ENCODE measurements at regions not wholly inside any gene's neighbourhood (a gene's known extent, or its start where the extent isn't known, plus 50 kb on each side); places are given as distances from the start of the nearest gene placed in this dataset.
A peak's percentile ranks its signal among the peaks of the same experiment; 100 is the strongest.

DNA sequence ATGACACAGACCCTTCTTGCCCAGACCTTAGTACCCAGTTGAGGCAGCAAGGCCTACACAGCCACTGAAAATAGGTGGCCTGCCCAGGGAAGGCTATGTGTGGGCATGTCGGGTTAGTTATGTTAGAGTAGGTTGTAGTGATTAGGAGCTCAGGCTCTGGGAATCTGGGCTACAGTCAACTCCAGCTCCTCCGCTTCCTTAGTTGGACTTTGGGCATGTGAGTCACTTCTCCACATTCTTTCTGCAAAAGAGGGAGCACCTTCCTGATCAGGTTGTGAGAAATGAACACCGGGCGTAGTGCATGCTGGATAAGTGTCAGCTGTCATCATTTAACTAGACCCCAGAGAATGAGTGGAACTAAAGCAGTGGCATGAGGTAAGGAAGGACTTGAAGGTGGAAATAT, 64.8 kb downstream of the ARHGAP35 start:
- H3K9ac ChIP-seq: no peak overlapping the region
- peaks cover 74% of the 10 kb centered on the region for H3K36me3 ChIP-seq
- TF ChIP-seq Cebpa-rat (IDR thresholded peaks at IDR 0.05): no peak
- H3K4me2 ChIP-seq: peak overlapping the region; percentile 50; the same call in 1 of the 2 replicates
- no peak overlapping the region for H3K4me3 ChIP-seq
- H3K4me1 ChIP-seq: peaks cover 51% of the 10 kb centered on the region
- H3K9me3 ChIP-seq: no peaks in the 10 kb centered on the region
- no peak overlapping the region for H3K27ac ChIP-seq
- H4K20me1 ChIP-seq: peaks cover 100% of the 10 kb centered on the region
- H3K27me3 ChIP-seq: no peaks in the 10 kb centered on the region

DNA sequence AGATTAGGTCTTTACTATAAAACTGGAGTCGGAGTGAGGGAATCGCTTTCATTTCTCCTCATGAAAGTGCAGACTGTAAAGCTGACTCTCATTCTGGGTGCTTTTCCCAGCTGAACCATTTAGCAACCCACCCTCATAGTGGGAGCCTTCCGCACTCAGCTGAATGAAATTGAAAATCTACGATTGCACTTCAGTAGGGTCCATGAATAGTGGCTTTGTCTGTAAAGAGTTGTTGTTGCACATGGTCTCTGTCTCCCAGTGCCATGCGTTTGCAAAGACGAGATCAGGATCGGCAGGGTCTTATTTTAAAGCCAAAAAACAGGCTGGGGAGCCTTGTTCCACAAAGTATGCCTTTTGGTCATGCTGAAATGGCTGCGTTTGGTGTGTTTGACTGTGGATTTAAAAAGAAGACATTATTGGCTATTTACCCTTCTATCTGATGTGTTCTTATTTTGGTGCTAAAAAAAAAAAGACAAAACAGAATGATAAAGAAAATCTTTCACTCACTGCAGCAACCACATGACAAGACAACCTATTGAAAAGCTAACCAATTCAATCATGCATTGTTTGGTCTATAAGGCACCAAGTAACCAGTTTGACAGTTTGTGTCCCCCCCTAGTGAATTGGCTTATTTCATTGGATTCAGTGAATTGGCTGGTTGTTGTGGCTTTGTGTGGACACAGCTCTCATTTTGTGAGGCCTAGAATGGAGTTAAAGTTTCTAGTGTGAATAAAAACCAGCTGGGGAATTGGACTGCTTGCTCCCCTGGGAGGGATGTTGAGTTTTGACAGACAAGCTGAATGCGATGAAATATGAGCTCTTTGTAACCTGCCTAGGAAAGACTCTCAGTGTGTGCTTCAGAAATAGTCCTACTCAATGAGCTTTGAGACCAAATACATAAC, 65.6 kb downstream of the ARHGAP35 start:
- Histone ChIP-seq H3K36me3 (peaks cover 66% of the 10 kb centered on the region), H3K9me3 (no peaks in the 10 kb centered on the region), H4K20me1 (peaks cover 100% of the 10 kb centered on the region), H3K4me3 (no peak overlapping the region), H3K4me1 (peaks cover 55% of the 10 kb centered on the region), H3K9ac (0 out of 2 replicates have a peak overlapping the region, but pooled peaks have one; percentile 23), H3K27me3 (no peaks in the 10 kb centered on the region), H3K4me2 (peak overlapping the region; percentile 50), H3K27ac (no peak overlapping the region)
- no peak for TF ChIP-seq Cebpa-rat (IDR thresholded peaks at IDR 0.05)

DNA sequence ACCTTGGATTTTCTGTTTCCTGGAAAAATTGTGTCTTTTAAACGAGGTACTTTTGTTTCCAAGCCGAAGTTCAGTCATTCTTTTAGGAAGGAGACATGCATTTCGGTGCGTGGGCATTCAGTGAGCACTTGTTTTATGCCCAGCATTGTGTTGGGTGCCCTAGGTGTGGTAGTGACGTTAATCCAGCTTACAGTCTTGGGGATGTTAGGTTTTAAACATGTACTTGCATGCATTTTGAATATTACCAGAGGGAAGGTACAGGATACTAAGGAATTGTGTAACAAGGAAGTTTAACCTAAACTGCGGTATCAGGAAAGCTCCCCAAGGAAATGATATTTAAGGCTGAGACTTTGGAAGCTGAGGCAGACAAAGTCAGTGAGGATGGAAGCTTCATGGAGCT, 66.3 kb downstream of the ARHGAP35 start:
- 0 out of 2 replicates have a peak overlapping the region, but pooled peaks have one; percentile 23 for H3K9ac ChIP-seq
- H4K20me1 ChIP-seq: peaks cover 100% of the 10 kb centered on the region
- no peaks in the 10 kb centered on the region for H3K9me3 ChIP-seq
- H3K4me3 ChIP-seq: no peak overlapping the region
- TF ChIP-seq Cebpa-rat (IDR thresholded peaks at IDR 0.05): no peak
- H3K27ac ChIP-seq: no peak overlapping the region
- peak overlapping the region; percentile 50 for H3K4me2 ChIP-seq
- H3K36me3 ChIP-seq: peaks cover 65% of the 10 kb centered on the region
- peaks cover 55% of the 10 kb centered on the region for H3K4me1 ChIP-seq
- H3K27me3 ChIP-seq: no peaks in the 10 kb centered on the region

DNA sequence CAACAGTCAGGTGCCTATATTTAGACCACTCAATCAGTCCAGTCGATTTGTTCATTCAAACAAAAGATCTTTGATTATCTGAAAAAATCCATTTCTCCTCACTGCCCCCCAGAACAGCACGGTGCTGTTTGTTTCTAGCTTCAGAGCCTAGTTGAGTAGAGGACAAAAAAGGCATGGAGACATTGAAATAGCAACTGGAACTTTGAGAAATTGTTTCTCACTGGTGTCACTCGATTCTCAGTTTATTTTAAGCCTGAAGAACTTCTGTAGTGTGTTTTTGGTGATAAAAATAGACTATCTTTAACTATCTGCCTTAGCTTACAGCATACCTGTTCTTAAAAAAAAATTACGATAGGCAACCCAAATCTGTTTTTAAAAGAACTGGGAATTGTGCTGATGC, 67.1 kb downstream of the ARHGAP35 start:
- TF ChIP-seq Cebpa-rat (IDR thresholded peaks at IDR 0.05): no peak
- Histone ChIP-seq H3K27ac (no peak overlapping the region), H3K4me1 (peaks cover 55% of the 10 kb centered on the region)

DNA sequence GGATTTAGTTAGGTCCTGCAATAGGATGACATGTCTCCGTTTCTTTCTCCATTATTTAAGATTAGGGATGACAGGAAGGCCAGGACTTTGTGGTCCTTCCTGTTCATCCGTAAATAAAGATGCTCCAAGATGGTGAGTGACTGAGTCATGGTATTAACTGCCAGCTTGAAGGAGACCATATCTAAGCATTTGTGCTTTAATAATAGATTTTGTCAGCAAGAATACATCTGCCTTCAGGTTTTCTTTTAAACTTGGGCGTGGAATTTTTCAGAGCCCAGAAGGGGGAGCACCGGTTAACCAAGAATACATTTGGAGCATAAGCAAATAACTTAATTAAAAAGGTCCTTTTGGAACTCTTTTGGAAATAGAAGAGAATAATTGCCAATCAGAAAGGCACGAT, 68.2 kb downstream of the ARHGAP35 start:
- Histone ChIP-seq H3K9me3 (no peaks in the 10 kb centered on the region), H3K27me3 (no peaks in the 10 kb centered on the region), H3K27ac (no peak overlapping the region), H3K36me3 (peaks cover 53% of the 10 kb centered on the region), H3K4me3 (no peak overlapping the region), H3K4me1 (peaks cover 54% of the 10 kb centered on the region), H3K9ac (no peak overlapping the region), H4K20me1 (peaks cover 100% of the 10 kb centered on the region), H3K4me2 (no peak overlapping the region)
- TF ChIP-seq Cebpa-rat (IDR thresholded peaks at IDR 0.05): no peak

More for the DNA sequence above, 67.1 kb downstream of the ARHGAP35 start:
- Histone ChIP-seq H3K4me3 (no peak overlapping the region), H4K20me1 (peaks cover 100% of the 10 kb centered on the region), H3K9ac (no peak overlapping the region), H3K9me3 (no peaks in the 10 kb centered on the region), H3K27me3 (no peaks in the 10 kb centered on the region), H3K36me3 (peaks cover 61% of the 10 kb centered on the region), H3K4me2 (peak overlapping the region; percentile 50)

DNA sequence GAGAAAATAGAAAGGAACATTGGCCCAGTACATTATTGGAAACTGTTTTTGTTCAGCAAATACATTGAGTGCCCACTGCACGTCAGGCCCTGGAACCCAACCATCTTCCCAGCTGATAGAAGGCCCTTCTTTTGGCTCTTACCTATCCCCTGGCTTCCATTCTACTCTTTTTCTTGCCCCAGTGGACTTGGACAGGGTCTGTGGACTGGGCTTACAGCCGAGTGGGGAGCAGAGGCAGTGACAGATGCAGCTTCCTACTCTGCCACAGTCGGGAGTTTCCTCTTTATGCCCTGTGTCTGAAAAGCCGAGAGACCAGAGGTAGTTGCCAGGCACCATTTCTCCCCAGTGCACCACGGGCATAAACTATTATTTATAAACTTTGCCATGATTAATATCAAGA, 70.4 kb downstream of the ARHGAP35 start:
- Histone ChIP-seq H3K9ac (no peak overlapping the region), H3K4me2 (no peak overlapping the region), H3K27me3 (no peaks in the 10 kb centered on the region), H3K36me3 (peaks cover 32% of the 10 kb centered on the region), H3K9me3 (no peaks in the 10 kb centered on the region), H3K4me1 (peaks cover 49% of the 10 kb centered on the region), H4K20me1 (peaks cover 100% of the 10 kb centered on the region), H3K4me3 (no peak overlapping the region), H3K27ac (no peak overlapping the region)
- TF ChIP-seq Cebpa-rat (IDR thresholded peaks at IDR 0.05): no peak

DNA sequence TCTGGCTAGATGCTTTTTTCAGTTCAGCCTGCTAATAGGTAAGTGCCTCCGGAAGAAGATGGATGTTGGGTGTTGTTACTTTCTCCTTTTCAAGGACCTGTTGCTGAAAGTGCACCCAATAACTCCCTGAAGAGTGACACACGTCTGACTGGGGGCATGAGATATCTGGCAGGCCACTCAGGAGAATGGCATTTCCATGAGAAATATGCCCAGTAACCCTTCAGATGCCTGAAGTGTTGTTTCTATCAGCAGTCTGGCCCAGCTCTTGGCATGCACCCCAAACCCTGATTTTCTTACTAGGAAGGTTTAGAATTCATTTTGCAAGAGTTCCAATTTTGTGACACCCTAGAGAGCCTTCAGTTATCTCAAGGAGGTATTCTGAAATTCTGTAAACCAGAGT, 71.5 kb downstream of the ARHGAP35 start:
- TF ChIP-seq Cebpa-rat (IDR thresholded peaks at IDR 0.05): no peak
- Histone ChIP-seq H3K4me1 (peaks cover 38% of the 10 kb centered on the region), H3K9me3 (no peaks in the 10 kb centered on the region), H3K4me3 (no peak overlapping the region), H3K27ac (no peak overlapping the region), H4K20me1 (peaks cover 100% of the 10 kb centered on the region), H3K4me2 (no peak overlapping the region), H3K27me3 (no peaks in the 10 kb centered on the region), H3K36me3 (peaks cover 39% of the 10 kb centered on the region), H3K9ac (no peak overlapping the region)

DNA sequence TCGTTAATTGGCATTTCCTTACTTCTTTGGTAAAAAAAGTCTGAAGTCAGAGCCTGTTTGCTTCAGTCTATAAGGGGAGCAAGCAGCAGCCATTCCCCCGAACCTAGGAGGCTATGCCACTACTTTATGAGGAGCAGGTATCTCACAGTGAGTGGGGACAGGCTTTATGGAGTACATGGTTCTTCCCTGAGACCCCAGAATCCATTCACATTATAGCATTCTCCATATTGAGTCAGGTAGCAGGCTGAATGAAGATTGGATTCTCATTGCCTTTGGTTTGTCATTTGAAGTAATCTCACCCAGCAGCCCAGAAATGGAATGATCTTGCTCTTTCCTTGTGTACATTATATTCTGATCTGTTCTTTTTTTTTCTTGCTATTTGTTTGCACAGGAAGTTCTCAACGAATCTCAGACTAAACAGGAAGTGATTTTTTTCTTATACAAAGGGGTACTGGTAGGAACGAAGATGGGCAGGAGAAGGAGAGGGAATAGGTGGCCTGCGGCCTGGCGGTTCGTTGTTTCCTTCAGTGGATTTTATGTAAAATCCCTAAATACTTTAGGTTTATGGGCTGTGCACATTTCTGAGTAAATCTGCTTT, 74.4 kb downstream of the ARHGAP35 start:
- H3K9ac ChIP-seq: no peak overlapping the region
- H3K9me3 ChIP-seq: no peaks in the 10 kb centered on the region
- peaks cover 28% of the 10 kb centered on the region for H3K4me1 ChIP-seq
- H3K4me3 ChIP-seq: no peak overlapping the region
- H3K4me2 ChIP-seq: peak overlapping the region; percentile 65
- TF ChIP-seq Cebpa-rat (IDR thresholded peaks at IDR 0.05): no peak
- no peaks in the 10 kb centered on the region for H3K27me3 ChIP-seq
- H3K36me3 ChIP-seq: peaks cover 48% of the 10 kb centered on the region
- peak overlapping the region; percentile 53 for H3K27ac ChIP-seq
- peaks cover 88% of the 10 kb centered on the region for H4K20me1 ChIP-seq

DNA sequence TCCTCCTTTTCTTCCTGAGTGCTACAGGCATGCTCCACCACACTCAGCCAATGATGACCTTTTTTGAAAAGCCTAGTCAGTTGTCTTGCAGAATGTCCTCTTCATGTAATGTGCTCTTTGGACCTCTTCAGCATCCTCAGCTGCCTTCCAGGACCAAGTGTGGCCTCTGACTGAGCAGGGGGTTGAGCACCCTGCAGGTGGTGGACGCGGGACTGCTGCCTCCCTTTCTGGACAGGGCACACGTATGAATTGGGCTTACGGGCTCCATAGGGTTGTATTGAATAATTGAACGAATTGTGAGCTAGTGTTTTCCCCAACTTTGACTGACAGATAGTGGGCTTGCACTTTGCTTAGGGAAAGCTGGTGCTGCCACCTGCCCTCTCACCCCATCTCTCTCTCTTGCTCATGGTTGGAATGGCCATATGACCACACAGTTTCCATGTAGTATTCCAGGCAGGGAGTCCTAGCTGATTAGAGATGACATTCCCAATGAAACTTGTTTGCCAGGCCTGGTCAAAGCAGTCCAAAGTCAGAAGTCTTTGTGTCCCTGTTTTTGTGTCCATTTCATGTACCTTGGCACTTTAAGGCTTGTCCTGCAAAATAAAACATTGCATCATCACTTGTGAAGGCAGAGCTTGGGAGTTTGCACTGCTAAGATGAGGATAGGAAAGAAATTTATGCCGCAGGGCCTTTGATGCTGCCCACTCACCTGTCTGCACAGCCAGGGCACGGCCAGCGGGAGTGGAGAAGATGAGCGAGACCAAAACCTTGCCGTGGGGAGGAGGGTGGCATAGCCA, 76.3 kb upstream of the NPAS1 start:
- no peak overlapping the region for H3K4me3 ChIP-seq
- H3K9me3 ChIP-seq: no peaks in the 10 kb centered on the region
- H3K9ac ChIP-seq: no peak overlapping the region
- peaks cover 89% of the 10 kb centered on the region for H3K36me3 ChIP-seq
- no peak for TF ChIP-seq Cebpa-rat (IDR thresholded peaks at IDR 0.05)
- peaks cover 26% of the 10 kb centered on the region for H3K4me1 ChIP-seq
- no peak overlapping the region for H3K27ac ChIP-seq
- peaks cover 73% of the 10 kb centered on the region for H4K20me1 ChIP-seq
- H3K4me2 ChIP-seq: no peak overlapping the region
- H3K27me3 ChIP-seq: no peaks in the 10 kb centered on the region

All from BLaER1 (cell line).